LNCAP (cell line): ENCODE measurements at regions not wholly inside any gene's neighbourhood (a gene's known extent, or its start where the extent isn't known, plus 50 kb on each side); places are given as distances from the start of the nearest gene placed in this dataset.

Experiments used
- CTCF ChIP-seq: fragments of 450-650 bp; IDR thresholded peaks from 2 replicates; pipeline ENCODE4 v1.5.1; 2017; ENCODE audit warnings: mild to moderate bottlenecking

GRCh38 chr15:20353966-20354883, 187.4 kb downstream of the GOLGA6L6 start:
- no peak for TF ChIP-seq CTCF

- TF ChIP-seq CTCF, result no peak
Measured at GRCh38 chr15:20352241-20353200, 189.1 kb downstream of the GOLGA6L6 start.

- no peak for TF ChIP-seq CTCF
Measured at GRCh38 chr15:20351448-20351971, 190.1 kb downstream of the GOLGA6L6 start.

- TF ChIP-seq CTCF, result no peak
Measured at GRCh38 chr15:20349774-20350498, 191.7 kb downstream of the GOLGA6L6 start.

GRCh38 chr15:20348900-20349773, 192.5 kb downstream of the GOLGA6L6 start:
- TF ChIP-seq CTCF, result no peak

GRCh38 chr15:20348291-20348899, 193.2 kb downstream of the GOLGA6L6 start:
- TF ChIP-seq CTCF, result no peak
